ENCODE measurements at regions not wholly inside any gene's neighbourhood (a gene's known extent, or its start where the extent isn't known, plus 50 kb on each side); places are given as distances from the start of the nearest gene placed in this dataset.

- Mint-ChIP-seq H3K27me3 (ENCODE audit: insufficient read depth) (no peaks in the 10 kb centered on the region), H3K9me3 (no peaks in the 10 kb centered on the region), H3K4me1 (ENCODE audit: low read depth) (peaks cover 53% of the 10 kb centered on the region), H3K27ac (peak overlapping the region; percentile 93), H3K36me3 (ENCODE audit: low read depth) (no peaks in the 10 kb centered on the region), H3K4me3 (peak overlapping the region; percentile 87)
- no peak for TF ChIP-seq CTCF (IDR thresholded peaks at IDR 0.05)
- peak; percentile 94 for DNase-seq
These were observed 256.9 kb downstream of the SPRY2 start for GRCh38 chr13:80083853-80084676.

GRCh38 chr13:80083081-80083852, 257.7 kb downstream of the SPRY2 start:
- H3K9me3 Mint-ChIP-seq, result no peaks in the 10 kb centered on the region
- peak; percentile 5 for DNase-seq
- peak overlapping the region; percentile 87 for H3K4me3 Mint-ChIP-seq
- H3K4me1 Mint-ChIP-seq (ENCODE audit: low read depth), result peaks cover 53% of the 10 kb centered on the region
- no peak for TF ChIP-seq CTCF (IDR thresholded peaks at IDR 0.05)
- no peaks in the 10 kb centered on the region for H3K36me3 Mint-ChIP-seq (ENCODE audit: low read depth)
- no peaks in the 10 kb centered on the region for H3K27me3 Mint-ChIP-seq (ENCODE audit: insufficient read depth)
- peak overlapping the region; percentile 93 for H3K27ac Mint-ChIP-seq

- TF ChIP-seq CTCF (IDR thresholded peaks at IDR 0.05), result no peak
- Mint-ChIP-seq H3K4me3 (peak overlapping the region; percentile 87; the same call in 1 of the 2 replicates), H3K27ac (peak overlapping the region; percentile 93), H3K27me3 (ENCODE audit: insufficient read depth) (no peaks in the 10 kb centered on the region), H3K36me3 (ENCODE audit: low read depth) (no peaks in the 10 kb centered on the region), H3K4me1 (ENCODE audit: low read depth) (peaks cover 53% of the 10 kb centered on the region), H3K9me3 (no peaks in the 10 kb centered on the region)
- DNase-seq, result peak; percentile 64
These were observed 258.4 kb downstream of the SPRY2 start for GRCh38 chr13:80082396-80083080.

GRCh38 chr13:80074811-80075210, 266.1 kb downstream of the SPRY2 start:
- no peaks in the 10 kb centered on the region for H3K27me3 Mint-ChIP-seq (ENCODE audit: insufficient read depth)
- no peaks in the 10 kb centered on the region for H3K4me1 Mint-ChIP-seq (ENCODE audit: low read depth)
- no peak overlapping the region for H3K4me3 Mint-ChIP-seq
- H3K9me3 Mint-ChIP-seq, result no peaks in the 10 kb centered on the region
- no peak for TF ChIP-seq CTCF (IDR thresholded peaks at IDR 0.05)
- H3K27ac Mint-ChIP-seq, result no peak overlapping the region
- no peaks in the 10 kb centered on the region for H3K36me3 Mint-ChIP-seq (ENCODE audit: low read depth)
- DNase-seq, result no peak

GRCh38 chr13:80074143-80074752, 266.7 kb downstream of the SPRY2 start:
- TF ChIP-seq CTCF (IDR thresholded peaks at IDR 0.05), result no peak
- no peak for DNase-seq
- no peaks in the 10 kb centered on the region for H3K36me3 Mint-ChIP-seq (ENCODE audit: low read depth)
- no peak overlapping the region for H3K27ac Mint-ChIP-seq
- no peak overlapping the region for H3K4me3 Mint-ChIP-seq
- no peaks in the 10 kb centered on the region for H3K4me1 Mint-ChIP-seq (ENCODE audit: low read depth)
- no peaks in the 10 kb centered on the region for H3K27me3 Mint-ChIP-seq (ENCODE audit: insufficient read depth)
- H3K9me3 Mint-ChIP-seq, result no peaks in the 10 kb centered on the region

Measured in HFFc6 (cell line).